HG02870 (cell line): ENCODE measurements at regions not wholly inside any gene's neighbourhood (a gene's known extent, or its start where the extent isn't known, plus 50 kb on each side); places are given as distances from the start of the nearest gene placed in this dataset.

Source experiments
- ATAC-seq: cut with Tn5 transposase; IDR thresholded peaks from one replicate; pipeline ENCODE4 v1.9.1; 2021; ENCODE audit warnings: mild to moderate bottlenecking, moderate library complexity; ENCODE audit not compliant: unreplicated experiment

DNA sequence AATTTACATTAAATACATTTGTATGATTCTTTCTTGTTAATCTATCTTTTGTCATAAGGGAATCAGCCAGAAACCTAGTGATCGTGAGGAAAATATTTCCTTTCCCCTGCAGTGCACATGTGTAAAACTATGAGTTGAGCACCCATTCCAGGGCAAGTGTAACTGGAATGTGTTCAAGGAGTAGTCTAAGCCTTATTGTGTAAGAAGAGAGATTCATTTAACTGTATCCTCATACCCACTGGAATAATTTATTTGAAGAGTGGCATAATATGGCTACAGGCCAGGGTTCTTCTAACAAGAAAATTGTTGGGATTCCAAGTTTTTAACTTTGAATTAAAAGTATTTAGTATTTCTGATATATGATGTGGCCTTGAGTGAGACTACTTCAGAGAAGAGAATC, 1692.7 kb downstream of the EFNA5 start:
- no peak for ATAC-seq

DNA sequence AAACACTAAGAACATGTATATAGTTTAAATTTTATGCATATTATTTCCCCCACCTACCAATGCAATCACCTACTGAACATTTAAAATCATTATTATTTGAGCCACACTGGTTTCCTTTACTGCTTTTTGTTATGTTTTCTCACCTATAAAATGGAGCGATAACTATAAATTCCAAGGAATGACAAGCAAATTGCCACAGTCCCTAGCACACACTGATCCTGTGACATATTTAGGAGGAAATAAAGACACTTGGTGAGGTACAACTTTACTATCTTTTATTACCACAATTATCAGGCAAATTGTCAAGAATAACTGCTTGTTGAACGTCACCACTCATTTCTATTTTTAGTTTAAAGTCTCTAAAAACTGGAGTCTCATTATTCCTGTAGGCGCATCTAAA, 1693.6 kb downstream of the EFNA5 start:
- no peak for ATAC-seq

DNA sequence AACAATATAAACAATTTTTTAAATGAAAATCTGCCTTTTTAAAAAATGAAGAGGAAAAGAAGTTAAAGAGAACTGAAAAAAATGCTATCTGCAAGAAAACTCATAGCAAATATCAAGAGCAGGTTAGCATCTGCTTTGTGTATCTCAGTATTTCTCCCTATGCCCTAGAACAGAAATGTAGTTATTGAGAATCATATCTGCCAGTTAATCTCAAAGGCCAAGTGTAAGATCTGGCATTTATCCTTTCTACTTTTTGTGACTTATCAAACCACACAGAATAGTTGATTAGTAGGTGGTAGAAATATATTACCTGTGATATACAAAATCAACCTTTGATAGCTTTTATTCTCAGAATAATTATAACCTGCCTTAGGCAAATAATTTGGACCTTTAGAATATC, 1699.8 kb downstream of the EFNA5 start:
- ATAC-seq = no peak

DNA sequence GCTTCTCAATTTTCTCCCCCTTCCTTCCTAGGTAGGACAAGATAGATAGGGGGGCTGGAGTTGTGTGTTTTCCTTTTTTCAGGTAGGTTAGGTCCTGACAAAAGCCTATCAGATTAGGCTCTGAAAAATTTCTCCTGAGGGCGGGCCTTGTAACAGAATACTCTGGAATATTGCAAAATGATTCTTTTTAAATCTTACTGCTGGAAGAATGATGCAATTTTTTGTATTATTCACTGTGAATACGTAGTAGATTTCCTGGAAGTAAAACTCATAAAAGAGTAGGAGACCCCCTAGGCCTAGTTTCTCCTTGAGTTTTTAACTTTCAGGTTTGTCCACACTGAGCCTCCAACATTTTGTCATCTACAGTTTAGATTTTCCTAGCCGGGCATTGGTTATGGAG, 1701.8 kb downstream of the EFNA5 start:
- no peak for ATAC-seq

DNA sequence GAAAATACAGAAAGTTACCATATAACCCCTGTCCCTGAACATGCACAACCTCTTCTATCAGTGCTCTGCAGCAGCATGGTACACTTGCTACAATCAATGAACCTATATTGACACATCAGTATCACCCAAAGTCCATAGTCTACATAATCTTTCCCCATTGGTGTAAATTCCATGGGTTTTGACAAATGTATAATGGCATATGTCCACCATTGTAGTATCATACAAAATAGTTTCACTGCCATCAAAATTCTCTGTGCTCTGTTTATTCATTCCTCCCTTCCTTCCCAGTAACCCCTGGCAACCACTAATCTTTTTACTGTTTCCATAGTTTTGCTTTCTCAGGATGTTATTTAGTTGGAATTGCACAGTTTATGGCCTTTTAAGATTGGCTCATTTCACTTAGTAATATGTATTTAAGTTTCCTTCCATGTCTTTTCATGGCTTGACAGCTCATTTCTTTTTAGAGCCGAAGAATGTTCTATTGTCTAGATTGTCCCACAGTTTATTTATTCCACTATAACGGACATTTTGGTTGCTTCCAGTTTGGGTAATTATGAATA, 1707.0 kb downstream of the EFNA5 start:
- ATAC-seq = no peak

DNA sequence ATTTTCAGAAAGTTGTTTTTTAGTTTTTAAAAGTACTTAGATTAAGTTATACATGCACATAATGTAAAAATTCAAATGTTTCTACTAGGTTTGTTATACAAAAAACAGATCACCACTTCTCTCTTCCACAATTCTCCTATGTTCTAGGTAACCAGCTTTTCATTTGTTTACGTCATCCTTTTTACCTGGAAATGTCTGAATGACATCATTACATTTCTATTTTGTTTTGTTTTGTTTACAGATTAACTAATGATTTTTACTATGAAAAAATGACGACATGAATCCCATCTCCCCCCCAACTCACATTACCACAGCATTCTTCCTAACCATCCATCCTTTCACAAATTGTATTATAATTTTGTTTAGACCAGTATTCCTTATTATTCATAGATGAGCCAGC, 1709.2 kb downstream of the EFNA5 start:
- no peak for ATAC-seq

DNA sequence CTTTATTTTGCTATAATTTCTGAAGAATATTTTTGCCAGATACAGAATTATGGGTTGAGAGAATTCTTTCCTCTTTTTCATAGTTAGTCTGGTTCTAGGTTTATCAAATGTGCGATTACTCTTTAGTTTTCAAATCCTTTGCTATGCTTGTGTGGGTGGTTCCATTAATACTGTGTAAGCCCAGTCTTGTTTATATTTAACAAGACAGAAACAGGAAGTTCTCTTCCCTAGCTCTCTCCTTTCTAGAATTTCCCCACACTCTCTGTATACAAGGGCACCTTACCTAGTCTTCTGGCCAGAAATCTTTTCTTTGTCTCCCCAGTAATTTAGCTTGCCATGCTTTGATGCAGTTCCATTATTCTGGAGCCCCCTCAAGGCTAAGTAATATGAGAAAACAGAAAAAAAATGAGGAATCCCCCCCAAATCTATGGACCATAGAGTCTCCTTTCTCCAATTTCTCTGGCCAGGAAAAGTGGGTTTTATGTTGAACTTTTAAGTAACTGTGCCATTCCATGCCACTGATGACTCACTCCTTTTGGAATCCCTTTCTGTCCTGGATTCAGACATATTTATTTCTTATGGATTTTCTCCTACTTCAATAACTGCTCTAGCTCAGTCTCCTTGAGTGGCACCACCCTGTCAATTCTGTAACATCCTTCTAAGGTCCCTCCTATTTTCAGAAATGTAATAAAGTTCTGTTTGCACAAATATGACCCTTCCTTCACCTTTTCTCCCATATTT, 1714.1 kb downstream of the EFNA5 start:
- no peak for ATAC-seq

DNA sequence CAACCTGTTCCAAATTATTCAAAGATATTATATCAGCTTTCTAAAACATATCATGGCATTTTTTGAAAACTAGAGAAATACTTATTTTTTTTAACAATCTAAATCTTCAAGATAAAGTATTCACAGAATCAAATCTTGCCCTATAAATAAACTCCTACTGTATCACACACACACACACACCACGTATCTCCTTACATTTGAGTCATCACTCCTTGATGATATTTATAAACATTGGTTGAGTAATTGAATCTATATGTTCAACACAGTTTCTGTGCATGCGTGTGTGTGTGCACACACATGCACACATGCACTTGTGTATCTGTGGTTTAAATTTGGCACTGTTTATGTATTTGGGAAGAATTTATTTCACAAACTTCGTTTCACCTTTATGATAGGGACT, 1716.4 kb downstream of the EFNA5 start:
- no peak for ATAC-seq

DNA sequence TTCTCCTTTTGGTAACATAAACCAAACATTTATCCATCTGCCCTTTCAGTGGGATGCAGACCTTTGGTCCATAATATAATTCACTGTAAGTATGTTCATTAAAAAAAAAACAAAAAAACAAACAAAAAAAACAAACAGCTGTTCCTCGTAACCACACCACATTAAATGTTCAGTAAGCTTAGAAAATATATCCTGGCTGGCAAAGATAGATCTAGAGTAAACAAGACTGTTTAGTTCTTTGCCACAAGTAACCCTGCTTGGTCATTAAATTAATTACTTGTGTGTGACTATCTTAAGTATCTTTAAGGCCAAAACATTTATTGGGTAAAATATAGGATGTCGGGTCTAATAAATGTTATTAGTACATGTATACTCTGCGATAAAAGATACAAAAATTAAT, 1717.1 kb downstream of the EFNA5 start:
- no peak for ATAC-seq

DNA sequence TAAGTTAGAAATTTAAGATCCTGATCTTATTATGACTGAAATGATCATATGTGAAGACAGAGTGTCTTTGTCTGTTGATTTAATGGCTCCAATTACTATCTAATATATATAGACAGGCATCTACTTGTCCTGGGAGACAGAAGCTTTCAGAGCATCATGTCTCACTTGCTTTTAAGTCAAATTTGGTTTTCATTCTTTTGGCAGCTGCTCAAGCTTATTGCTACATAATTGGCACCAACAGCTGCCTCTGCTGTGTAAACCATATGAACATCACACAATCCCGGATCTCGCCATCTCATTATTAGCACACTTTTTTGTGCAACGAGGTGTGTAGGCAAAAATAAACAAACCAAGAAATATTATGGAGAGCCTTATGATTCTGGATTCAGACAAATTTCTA, 1717.9 kb downstream of the EFNA5 start:
- no peak for ATAC-seq

DNA sequence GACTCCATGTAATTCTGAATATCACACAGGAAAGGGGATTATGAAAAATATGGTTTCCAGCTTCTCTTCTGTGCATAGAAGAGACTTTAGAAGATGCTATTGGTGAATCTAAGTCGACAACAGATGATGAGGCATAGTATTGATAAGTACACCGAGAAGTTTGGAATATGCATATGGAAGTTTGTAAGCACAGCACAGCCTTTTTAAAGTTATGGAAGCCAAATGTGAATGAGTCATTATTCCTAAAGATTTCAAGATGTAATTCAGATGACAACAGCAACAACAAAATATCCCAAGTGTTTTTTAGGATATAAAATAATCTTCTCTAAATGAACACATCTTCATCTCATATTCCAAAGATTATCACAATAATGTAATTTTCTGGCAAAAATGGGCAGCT, 1723.3 kb downstream of the EFNA5 start:
- no peak for ATAC-seq

DNA sequence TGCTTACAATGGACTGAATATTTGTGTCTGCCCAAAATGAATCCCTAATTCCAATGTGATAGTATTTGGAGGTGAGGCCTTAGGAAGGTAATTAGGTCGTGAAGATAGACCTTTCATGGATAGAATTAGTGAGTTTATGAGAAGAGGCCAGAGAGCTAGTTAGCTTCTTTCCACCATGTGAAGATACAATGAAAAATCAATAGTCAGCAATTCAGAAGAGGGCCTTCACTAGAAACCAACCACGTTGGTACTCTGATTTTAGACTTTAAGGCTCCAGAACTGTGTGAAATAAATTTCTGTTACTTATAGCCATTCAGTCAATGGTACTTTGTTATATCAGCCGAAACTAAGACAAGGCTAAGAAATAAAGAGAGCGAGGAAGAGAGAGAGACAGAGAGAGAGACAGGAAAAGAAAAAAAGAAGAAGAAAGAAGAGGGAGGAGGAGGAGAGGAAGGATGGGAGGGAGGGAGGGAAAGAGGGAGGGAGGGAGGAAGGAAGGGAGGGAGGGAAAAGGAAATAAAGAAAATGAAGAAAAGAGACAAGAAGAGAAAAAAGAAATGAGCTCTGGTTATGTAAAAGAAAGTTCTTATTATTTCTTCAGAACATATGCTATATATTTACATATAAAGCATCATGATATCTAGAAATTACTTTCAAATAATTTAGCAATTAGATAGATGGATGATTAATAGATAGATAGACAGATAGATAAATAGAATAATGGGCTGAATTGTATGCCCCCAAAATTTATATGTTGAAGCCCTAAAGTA, 1725.3 kb downstream of the EFNA5 start:
- ATAC-seq = no peak

DNA sequence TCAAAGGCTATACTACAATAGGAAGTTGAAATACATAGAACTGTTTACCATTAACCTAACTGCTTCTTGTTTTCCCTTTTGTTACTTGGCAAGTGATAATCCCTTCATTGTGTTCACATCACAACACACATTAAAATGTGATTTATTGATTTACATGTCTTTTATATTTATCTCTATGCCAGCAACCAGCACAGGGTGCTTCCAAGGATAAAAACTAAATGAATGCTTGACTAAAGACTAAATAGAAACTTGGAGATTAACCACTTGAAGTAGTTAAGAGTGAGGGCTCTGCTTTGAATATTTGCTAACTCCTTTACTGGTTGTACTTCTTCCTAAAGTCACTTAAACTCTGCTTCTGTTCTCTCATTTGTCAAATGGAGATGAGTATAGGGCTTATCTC, 1730.6 kb downstream of the EFNA5 start:
- no peak for ATAC-seq

DNA sequence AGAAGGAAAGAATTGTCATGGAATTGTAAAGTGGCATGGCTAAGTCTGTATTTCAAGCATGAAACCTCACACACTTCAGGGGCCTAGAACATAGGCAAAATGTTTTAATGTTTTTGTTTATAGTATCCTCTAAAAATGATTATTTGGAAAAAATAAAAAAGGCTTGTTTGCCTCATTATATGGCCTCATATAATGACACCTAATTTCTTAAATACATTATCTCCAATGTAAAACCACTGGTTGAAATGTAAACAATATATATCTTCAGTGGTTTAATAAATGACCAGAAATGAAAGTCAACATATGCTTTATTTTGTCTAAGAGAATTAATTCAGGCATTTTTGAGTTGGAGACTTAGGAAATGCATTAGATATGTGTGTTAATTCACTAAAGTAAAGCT, 1736.6 kb downstream of the EFNA5 start:
- no peak for ATAC-seq

DNA sequence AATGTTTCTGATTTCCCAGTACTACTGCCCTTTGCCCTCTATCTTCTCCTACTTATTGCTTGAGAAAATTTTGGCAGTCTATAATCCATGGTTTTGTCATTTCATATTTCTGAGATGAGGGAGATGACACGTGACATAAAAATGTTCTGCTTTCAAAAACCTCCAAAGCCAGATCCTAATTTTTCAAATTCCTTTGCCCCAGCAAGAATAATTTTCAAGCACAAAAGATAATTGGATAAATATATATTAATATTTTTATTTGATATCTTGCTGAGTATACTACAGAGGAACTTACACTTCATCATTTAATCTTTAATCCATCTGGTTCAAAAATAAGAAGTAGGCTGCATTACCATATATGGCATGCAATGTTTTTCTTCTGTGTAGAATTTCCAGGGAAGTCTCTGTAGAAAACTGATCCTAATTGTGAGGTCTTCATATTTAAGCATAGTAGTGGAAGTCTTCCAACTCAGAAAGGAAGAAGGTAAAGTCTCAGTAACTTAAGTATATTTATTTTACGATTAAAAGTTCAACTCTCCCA, 1738.8 kb downstream of the EFNA5 start:
- ATAC-seq = no peak

DNA sequence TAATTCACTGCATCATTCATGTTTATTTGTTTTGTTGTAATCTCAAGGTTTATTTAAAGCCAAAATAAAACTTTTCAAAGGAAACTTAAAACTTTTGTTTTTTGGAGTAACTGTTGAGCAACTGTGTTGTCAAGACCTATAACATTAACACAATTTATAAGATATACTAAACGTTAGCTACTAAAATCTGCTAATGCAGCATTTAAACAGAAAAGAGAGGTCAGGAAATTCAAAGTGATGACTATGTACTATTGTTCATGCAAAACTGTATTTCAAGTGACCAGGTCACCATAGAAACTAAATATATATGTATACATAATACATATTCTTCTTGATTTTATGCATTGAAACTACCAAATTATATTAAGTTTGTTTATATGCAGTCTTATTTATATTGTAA, 1740.9 kb downstream of the EFNA5 start:
- no peak for ATAC-seq

DNA sequence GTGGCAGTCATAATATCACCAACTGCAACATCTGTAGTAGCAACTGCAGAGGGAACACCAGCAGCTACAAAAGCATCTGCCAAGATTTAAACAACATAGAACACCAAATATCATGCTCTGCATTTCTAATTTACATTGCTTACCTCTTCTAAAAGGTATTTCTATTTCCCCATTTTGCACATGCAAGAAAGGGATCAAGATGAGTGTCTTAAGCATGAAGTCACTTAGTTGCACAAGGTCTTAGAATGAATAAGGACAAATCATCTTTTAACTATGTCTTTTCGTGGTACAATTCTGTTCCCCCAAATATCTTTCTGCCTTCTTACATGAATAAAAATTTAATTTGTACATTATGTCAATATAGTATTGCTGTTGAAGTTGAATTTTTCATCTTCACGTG, 1746.4 kb downstream of the EFNA5 start:
- no peak for ATAC-seq

DNA sequence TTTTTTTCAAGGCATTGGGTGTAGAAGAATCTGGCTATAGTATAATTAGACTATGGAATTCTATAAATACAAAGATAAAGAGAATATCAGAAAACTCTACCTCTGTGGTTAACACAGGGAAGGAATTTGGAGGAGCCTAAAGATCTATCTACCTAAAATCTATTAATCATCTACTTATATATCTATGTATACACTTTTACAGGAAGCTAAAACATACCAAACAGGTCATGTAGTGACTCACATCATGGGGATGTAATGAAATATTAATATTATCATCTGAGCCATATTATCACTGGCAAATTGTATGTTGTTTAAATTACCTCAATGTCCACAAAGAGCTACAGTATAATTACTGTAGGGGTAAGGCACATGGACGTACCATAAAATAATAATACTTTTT, 1748.2 kb downstream of the EFNA5 start:
- ATAC-seq = no peak

DNA sequence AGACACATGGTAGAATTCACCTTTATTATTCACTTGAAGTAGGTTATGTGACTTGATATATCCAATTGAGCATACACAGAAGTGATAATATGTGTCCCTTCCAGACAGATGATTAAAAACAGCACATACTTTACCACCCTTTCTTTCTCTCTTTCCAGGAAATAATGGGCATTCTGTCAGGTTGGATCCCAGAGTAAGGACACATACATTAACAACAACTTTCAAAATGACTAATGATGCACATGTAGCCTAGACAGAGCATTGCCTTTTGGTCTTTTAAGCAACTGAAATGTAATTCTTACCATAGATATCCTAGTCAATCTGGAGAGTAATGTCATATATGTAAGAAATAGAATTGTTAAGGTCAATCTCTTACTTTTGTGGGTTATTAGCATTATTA, 1748.7 kb downstream of the EFNA5 start:
- no peak for ATAC-seq

DNA sequence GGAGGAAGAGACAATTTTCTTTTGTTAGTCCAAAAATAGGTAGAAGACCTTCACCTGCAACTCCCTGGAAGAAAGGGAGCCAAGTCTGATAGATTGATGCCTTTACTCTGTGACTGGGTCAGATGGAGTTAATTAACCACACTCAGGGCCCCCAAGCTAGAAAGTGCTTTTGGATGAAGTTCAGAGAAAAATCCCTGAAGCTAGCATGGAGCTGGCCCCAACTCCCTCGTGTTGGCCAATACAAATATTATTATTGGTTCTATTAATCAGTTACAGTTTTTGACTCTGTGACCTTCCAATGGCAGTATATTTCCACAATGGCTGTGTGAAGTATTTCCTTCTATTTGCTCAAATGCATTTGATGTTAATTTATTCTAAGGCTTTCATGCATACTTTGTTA, 1753.5 kb downstream of the EFNA5 start:
- ATAC-seq = no peak

DNA sequence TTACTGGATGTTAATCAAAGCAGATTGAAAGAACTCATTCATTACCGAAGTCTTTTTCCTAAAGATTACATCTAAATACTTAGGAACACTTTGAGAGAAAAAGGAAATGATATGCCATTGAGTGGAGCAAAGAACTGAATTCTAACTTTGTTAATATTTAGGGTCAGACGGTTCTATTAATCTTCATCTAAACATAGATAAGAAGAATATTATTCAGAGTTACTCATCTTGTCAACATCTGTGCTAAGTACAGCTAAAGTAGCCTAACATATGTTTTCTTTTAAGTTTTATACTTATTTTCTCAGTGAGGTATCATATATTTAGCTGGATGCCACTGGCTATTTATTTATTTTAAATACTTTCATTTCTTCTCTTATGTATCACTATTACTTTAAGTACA, 1763.7 kb downstream of the EFNA5 start:
- ATAC-seq = no peak

DNA sequence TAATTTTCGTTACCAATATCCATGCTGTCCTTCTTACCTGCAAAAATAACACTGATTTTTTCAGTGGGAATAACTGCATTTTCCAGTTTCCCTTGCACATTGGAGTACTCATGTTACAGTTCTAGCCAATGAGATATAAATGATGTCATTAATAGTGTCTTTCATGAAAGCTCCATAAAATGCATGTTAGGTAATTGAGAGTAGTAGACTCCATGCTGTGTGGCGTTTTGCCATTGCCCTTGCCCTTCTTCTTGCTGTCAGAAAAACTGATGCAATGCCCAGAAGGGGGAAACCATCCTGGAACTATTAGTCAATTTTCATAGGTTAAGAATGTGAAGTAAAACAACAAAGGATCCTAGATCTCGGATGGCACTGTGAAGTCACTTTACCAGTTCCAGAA, 1765.3 kb downstream of the EFNA5 start:
- ATAC-seq = no peak
